H1 (cell line): ENCODE measurements at regions not wholly inside any gene's neighbourhood (a gene's known extent, or its start where the extent isn't known, plus 50 kb on each side); places are given as distances from the start of the nearest gene placed in this dataset.
A peak's percentile ranks its signal among the peaks of the same experiment; 100 is the strongest.

Experiments used
- CTCF ChIA-PET: fragments of 300-600 bp; sonication (Branson Sonifier 250); formaldehyde crosslinking; loops from one replicate; lab custom pipeline; 2021; ENCODE audit not compliant: partially characterized antibody; lab: Charles Lee
- POLR2A ChIA-PET: fragments of 300-600 bp; sonication (Branson Sonifier 250); formaldehyde crosslinking; loops from one replicate; lab custom pipeline; 2021; ENCODE audit warnings: inconsistent platforms; ENCODE audit not compliant: partially characterized antibody; lab: Charles Lee
- DNase-seq, 2 experiments: peaks; one replicate each; pipeline versions ENCODE4 v3.0.0 to v3.0.0-alpha.2; 2010 to 2022; ENCODE audit warnings: low spot score in 2 of 2, low read depth in 1 of 2, mixed read lengths in 1 of 2
- FAIRE-seq: peaks from 2 replicates; lab custom pipeline; 2011; peaks lifted over from hg19 to GRCh38; lab: Jason Lieb, UNC
- H2AFZ ChIP-seq: 2 replicates; pipeline ENCODE4 v1.8.1; 2012; ENCODE audit warnings: low read length, inconsistent platforms
- H2AK5ac ChIP-seq: 2 replicates; pipeline ENCODE4 v1.6.1; 2013; ENCODE audit warnings: low read depth, low read length
- H2BK120ac ChIP-seq: replicated peaks from 2 replicates; pipeline ENCODE3; 2013; ENCODE audit warnings: low read depth, low read length, inconsistent platforms
- H2BK12ac ChIP-seq: 2 replicates; pipeline ENCODE4 v1.6.1; 2013; ENCODE audit warnings: low read depth, low read length
- H2BK15ac ChIP-seq: 2 replicates; pipeline ENCODE4 v1.6.1; 2013; ENCODE audit warnings: low read length
- H2BK20ac ChIP-seq: 2 replicates; pipeline ENCODE4 v1.6.1; 2013; ENCODE audit warnings: low read length
- H2BK5ac ChIP-seq: 2 replicates; pipeline ENCODE4 v1.6.1; 2013; ENCODE audit warnings: low read depth, low read length
- H3K14ac ChIP-seq: 2 replicates; pipeline ENCODE4 v1.6.1; 2013; ENCODE audit warnings: inconsistent platforms; ENCODE audit not compliant: insufficient read length
- H3K18ac ChIP-seq: 2 replicates; pipeline ENCODE4 v1.6.1; 2013; ENCODE audit warnings: low read length; ENCODE audit errors: extremely low read depth
- H3K23ac ChIP-seq: 2 replicates; pipeline ENCODE4 v1.6.1; 2013; ENCODE audit warnings: inconsistent platforms; ENCODE audit not compliant: insufficient read length
- H3K23me2 ChIP-seq: 2 replicates; pipeline ENCODE4 v1.6.1; 2013; ENCODE audit warnings: low read depth, low read length
- H3K27ac ChIP-seq: 2 replicates; pipeline ENCODE4 v1.6.1; 2011; ENCODE audit warnings: low read depth, low read length, inconsistent platforms
- H3K27me3 ChIP-seq, 4 experiments: replicated peaks in 1 of 4; 1 replicate in 1 of 4; 2 replicates in 3 of 4; pipeline versions ENCODE4 v1.6.1 to v1.8.1; 2011 to 2013; ENCODE audit warnings: low read length in 3 of 4, mild to moderate bottlenecking in 3 of 4, inconsistent platforms in 2 of 4, mixed read lengths in 2 of 4, moderate library complexity in 1 of 4; ENCODE audit not compliant: control insufficient read depth in 3 of 4, insufficient read depth in 3 of 4; ENCODE audit errors: extremely low read depth in 1 of 4
- H3K36me3 ChIP-seq, 4 experiments: 2 replicates each; pipeline versions ENCODE4 v1.6.1 to v1.8.1; 2011 to 2013; ENCODE audit warnings: mild to moderate bottlenecking in 4 of 4, low read length in 3 of 4, moderate library complexity in 2 of 4, control low read depth in 1 of 4, inconsistent platforms in 1 of 4; ENCODE audit not compliant: insufficient read depth in 4 of 4, control insufficient read depth in 2 of 4
- H3K4ac ChIP-seq: replicated peaks from 2 replicates; pipeline ENCODE3; 2013; ENCODE audit warnings: low read length, low read depth, mixed read lengths, inconsistent platforms; ENCODE audit not compliant: insufficient read length
- H3K4me1 ChIP-seq, 4 experiments: replicated peaks in 1 of 4; 1 replicate in 1 of 4; 2 replicates in 3 of 4; pipeline versions ENCODE4 v1.6.1 to v1.8.1; 2011 to 2013; ENCODE audit warnings: low read length in 3 of 4, inconsistent platforms in 2 of 4, mixed read lengths in 1 of 4; ENCODE audit not compliant: insufficient read depth in 4 of 4, control insufficient read depth in 3 of 4
- H3K4me2 ChIP-seq, 2 experiments: 2 replicates each; pipeline versions ENCODE4 v1.6.1 to v1.8.1; 2011 to 2013; ENCODE audit warnings: low read depth in 2 of 2, low read length in 2 of 2, control low read depth in 1 of 2, inconsistent platforms in 1 of 2, mild to moderate bottlenecking in 1 of 2; ENCODE audit not compliant: insufficient read depth in 1 of 2
- H3K4me3 ChIP-seq, 4 experiments: fragments of 200-600, 300-600 bp in 1 of 4; sonication (generic), shearing (Covaris generic), sonication (Bioruptor Twin) in 1 of 4; 2 replicates each; pipeline versions ENCODE4 v1.5.1 to v1.8.1; 2011 to 2016; ENCODE audit warnings: low read length in 4 of 4, low read depth in 3 of 4, control low read depth in 2 of 4, inconsistent platforms in 2 of 4, mild to moderate bottlenecking in 2 of 4, mixed read lengths in 1 of 4, moderate library complexity in 1 of 4; ENCODE audit not compliant: insufficient read depth in 2 of 4; ENCODE audit errors: extremely low read depth in 1 of 4
- H3K56ac ChIP-seq: replicated peaks from 2 replicates; pipeline ENCODE3; 2013; ENCODE audit warnings: low read depth, mild to moderate bottlenecking, mixed read lengths, low read length, inconsistent platforms; ENCODE audit not compliant: insufficient read length
- H3K79me1 ChIP-seq: 2 replicates; pipeline ENCODE4 v1.6.1; 2013; ENCODE audit warnings: low read depth, low read length, control low read depth
- H3K79me2 ChIP-seq, 2 experiments: 2 replicates each; pipeline versions ENCODE4 v1.6.1 to v1.8.1; 2012 to 2013; ENCODE audit warnings: low read length in 2 of 2, mild to moderate bottlenecking in 2 of 2, inconsistent platforms in 1 of 2; ENCODE audit not compliant: insufficient read depth in 2 of 2, control insufficient read depth in 1 of 2
- H3K9ac ChIP-seq, 4 experiments: replicated peaks in 1 of 4; 1 replicate in 1 of 4; 2 replicates in 3 of 4; pipeline versions ENCODE4 v1.6.1 to v1.8.1; 2011 to 2013; ENCODE audit warnings: low read depth in 3 of 4, low read length in 3 of 4, control low read depth in 2 of 4, mild to moderate bottlenecking in 2 of 4, moderate library complexity in 2 of 4, inconsistent platforms in 1 of 4; ENCODE audit errors: extremely low read depth in 1 of 4
- H3K9me3 ChIP-seq, 2 experiments: 2 replicates each; pipeline versions ENCODE4 v1.6.1 to v1.8.1; 2012 to 2013; ENCODE audit warnings: mild to moderate bottlenecking in 2 of 2, moderate library complexity in 2 of 2, control low read depth in 1 of 2, inconsistent platforms in 1 of 2, low read depth in 1 of 2, low read length in 1 of 2, mixed read lengths in 1 of 2; ENCODE audit not compliant: insufficient read depth in 2 of 2
- H4K20me1 ChIP-seq, 2 experiments: replicated peaks in 1 of 2; 2 replicates each; pipeline versions ENCODE3 to v1.8.1; 2011 to 2013; ENCODE audit warnings: inconsistent platforms in 2 of 2, low read length in 2 of 2, mild to moderate bottlenecking in 1 of 2; ENCODE audit not compliant: insufficient read depth in 2 of 2, control insufficient read depth in 1 of 2
- H4K5ac ChIP-seq: 2 replicates; pipeline ENCODE4 v1.6.1; 2013; ENCODE audit warnings: low read length, low read depth, mixed read lengths, inconsistent platforms; ENCODE audit not compliant: insufficient read length
- H4K8ac ChIP-seq: 2 replicates; pipeline ENCODE4 v1.8.0; 2013; ENCODE audit warnings: mild to moderate bottlenecking, moderate library complexity, low read length, inconsistent platforms; ENCODE audit not compliant: insufficient read depth; ENCODE audit errors: extremely low read depth
- H4K91ac ChIP-seq: replicated peaks from 2 replicates; pipeline ENCODE3; 2013; ENCODE audit warnings: low read length, mixed read lengths, inconsistent platforms; ENCODE audit not compliant: insufficient read length
- ATF2 ChIP-seq: IDR thresholded peaks from 2 replicates; pipeline ENCODE4 v1.6.1; 2012; ENCODE audit warnings: low read length, inconsistent platforms
- BRCA1 ChIP-seq: IDR thresholded peaks from 2 replicates; pipeline ENCODE4 v1.6.1; 2012; ENCODE audit warnings: low read depth, low read length, improper control_type of control experiment
- CTCF ChIP-seq, 3 experiments: IDR thresholded peaks; 1 replicate in 2 of 3; 2 replicates in 1 of 3; pipeline versions ENCODE4 v1.5.1 to v1.6.1; 2011; ENCODE audit warnings: low read length in 3 of 3, mild to moderate bottlenecking in 3 of 3, inconsistent platforms in 2 of 3, low read depth in 1 of 3, moderate library complexity in 1 of 3; ENCODE audit not compliant: insufficient read depth in 1 of 3; ENCODE audit errors: control extremely low read depth in 1 of 3
- EGR1 ChIP-seq: IDR thresholded peaks from 2 replicates; pipeline ENCODE4 v1.6.1; 2011; ENCODE audit warnings: low read depth, low read length, borderline replicate concordance
- PHF8 ChIP-seq: fragments of 200-600 bp; sonication (generic); conservative IDR thresholded peaks from 2 replicates; pipeline ENCODE4 v1.7.1; 2012; ENCODE audit warnings: low read depth, mild to moderate bottlenecking, inconsistent platforms, low read length, moderate library complexity
- SUZ12 ChIP-seq: fragments of 200-600 bp; sonication (generic); IDR thresholded peaks from 2 replicates; pipeline ENCODE4 v1.6.1; 2012; ENCODE audit warnings: mild to moderate bottlenecking, inconsistent platforms, low read length, moderate library complexity, mixed read lengths
- USF2 ChIP-seq: IDR thresholded peaks from 2 replicates; pipeline ENCODE4 v1.6.1; 2011; ENCODE audit warnings: low read length, improper control_type of control experiment
- WGBS, 2 experiments: shearing (Covaris generic) in 1 of 2; methylation state at CpG; one replicate each; pipeline versions ENCODE4 v1.1.6 to v1.1.7; 2013 to 2015; ENCODE audit warnings: low lambda C conversion rate in 2 of 2, mixed read lengths in 2 of 2, inconsistent platforms in 1 of 2, low coverage in 1 of 2, missing lambda C conversion rate in 1 of 2; ENCODE audit not compliant: insufficient replicate concordance in 2 of 2, insufficient coverage in 1 of 2, insufficient read length in 1 of 2; ENCODE audit errors: extremely low coverage in 1 of 2, missing lambda C conversion rate in 1 of 2; 5-methylcytosine and 5-hydroxymethylcytosine counted together

- TF ChIP-seq PHF8 (no peak), CTCF (IDR thresholded peaks at IDR 0.05; ENCODE audit: control extremely low read depth in 1 of 3, insufficient read depth in 1 of 3, low read depth in 1 of 3, low read length in 3 of 3) (no peak), SUZ12 (no peak), USF2 (no peak), BRCA1 (no peak), ATF2 (no peak), EGR1 (no peak)
- TF ChIP-seq, all 59 proteins: peak for 0
- Histone ChIP-seq H2BK15ac (no peak overlapping the region), H3K9me3 (no peaks in the 10 kb centered on the region), H3K23ac (no peak overlapping the region), H3K27me3 (no peaks in the 10 kb centered on the region), H3K14ac (no peak overlapping the region), H3K4me3 (no peak overlapping the region), H3K79me2 (no peaks in the 10 kb centered on the region), H3K27ac (no peak overlapping the region), H2AK5ac (peak overlapping the region; percentile 40; the same call in 1 of the 2 replicates), H4K91ac (no peak overlapping the region), H3K23me2 (no peaks in the 10 kb centered on the region), H3K4ac (no peak overlapping the region), H2BK120ac (no peak overlapping the region), H4K8ac (no peak overlapping the region), H3K56ac (no peak overlapping the region), H2BK5ac (no peak overlapping the region), H3K18ac (no peak overlapping the region; the same call in none of the 2 replicates), H3K9ac (no peak overlapping the region), H3K4me1 (peaks cover 0 to 8% (median 5%) of the 10 kb centered on the region in 4 experiments; a peak in 6 of 7 replicates), H2BK20ac (no peak overlapping the region), H4K5ac (no peak overlapping the region), H3K4me2 (no peak overlapping the region), H3K36me3 (no peaks in the 10 kb centered on the region), H2BK12ac (no peak overlapping the region), H3K79me1 (no peaks in the 10 kb centered on the region), H4K20me1 (no peaks in the 10 kb centered on the region), H2AFZ (no peak overlapping the region)
- DNase-seq (no peak), FAIRE-seq (no peak)
- ChIA-PET POLR2A (no interaction called here), CTCF (interaction anchor here (1.2 to 2.9 kb wide), 4 partner anchors 12 to 269 kb away, joined by 3 to 9 read pairs (median 4); no protein-coding TSS in a partner anchor)
- 94% methylated on average over 5 of the region's 5 CpGs; no CpG with 5 or more reads in 1 of the 2 experiments for WGBS, 2 experiments
Measured at GRCh38 chr16:86089991-86090390, 191.0 kb downstream of the IRF8 start.
